Fibroblast of skin of right biceps (primary cell): ENCODE measurements at regions not wholly inside any gene's neighbourhood (a gene's known extent, or its start where the extent isn't known, plus 50 kb on each side); places are given as distances from the start of the nearest gene placed in this dataset.
A peak's percentile ranks its signal among the peaks of the same experiment; 100 is the strongest.
"Not testable (repeated sequence)": the region's sequence is repeated elsewhere in the genome, so short reads cannot be mapped to it uniquely, and the experiment has no call there.

ENCODE experiments used
- DNase-seq: peaks from one replicate; pipeline ENCODE4 v3.0.0-alpha.2; 2013

DNA sequence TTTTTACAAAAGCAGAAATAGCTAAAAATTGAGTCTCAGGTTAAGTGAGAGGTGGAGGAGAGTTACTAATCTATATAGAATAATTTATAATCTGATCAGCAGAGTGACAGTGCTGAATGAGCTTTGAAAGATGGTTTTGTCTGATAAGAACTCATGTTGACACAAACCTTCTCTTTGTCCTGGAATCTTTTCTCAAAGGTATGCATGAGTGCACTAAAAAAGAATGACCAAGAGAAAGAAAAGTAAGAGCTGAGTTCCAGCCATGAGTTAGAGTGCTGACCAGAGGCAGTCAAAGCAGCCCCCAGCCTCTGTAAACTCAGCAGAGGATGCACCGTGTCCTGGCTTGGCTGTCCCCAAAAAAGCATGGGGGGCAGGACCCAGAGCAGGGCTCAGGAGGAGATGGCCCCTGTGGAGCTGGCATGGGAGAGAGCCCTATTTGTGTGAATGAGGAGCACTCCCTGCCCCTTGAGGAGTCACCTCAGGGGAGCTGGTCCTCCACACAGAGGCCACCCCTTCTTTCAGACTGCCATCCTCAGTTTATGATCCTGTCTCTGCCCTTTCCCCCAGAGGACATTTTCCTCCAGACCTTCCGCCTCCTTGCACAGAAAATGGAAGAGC, 129.8 kb downstream of the SEC23A start:
- no peak for DNase-seq

DNA sequence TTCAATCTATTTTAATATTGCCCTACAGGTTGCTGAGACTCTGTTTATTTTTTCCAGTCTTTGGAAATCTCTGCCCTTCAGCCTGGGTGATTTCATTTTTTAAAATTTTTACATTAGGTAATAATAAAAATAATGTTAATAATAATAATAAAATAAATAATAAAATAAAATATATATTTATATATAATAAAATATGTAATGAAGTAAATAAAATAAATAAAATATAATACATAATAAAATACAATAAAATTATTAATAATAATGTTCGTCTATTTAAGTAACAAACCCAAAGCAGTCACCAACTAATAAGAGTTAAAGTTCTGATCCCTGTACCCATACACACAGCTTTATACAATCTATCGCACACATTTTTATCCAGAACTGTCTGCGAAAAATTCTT, 130.5 kb downstream of the SEC23A start:
- DNase-seq, result no peak

DNA sequence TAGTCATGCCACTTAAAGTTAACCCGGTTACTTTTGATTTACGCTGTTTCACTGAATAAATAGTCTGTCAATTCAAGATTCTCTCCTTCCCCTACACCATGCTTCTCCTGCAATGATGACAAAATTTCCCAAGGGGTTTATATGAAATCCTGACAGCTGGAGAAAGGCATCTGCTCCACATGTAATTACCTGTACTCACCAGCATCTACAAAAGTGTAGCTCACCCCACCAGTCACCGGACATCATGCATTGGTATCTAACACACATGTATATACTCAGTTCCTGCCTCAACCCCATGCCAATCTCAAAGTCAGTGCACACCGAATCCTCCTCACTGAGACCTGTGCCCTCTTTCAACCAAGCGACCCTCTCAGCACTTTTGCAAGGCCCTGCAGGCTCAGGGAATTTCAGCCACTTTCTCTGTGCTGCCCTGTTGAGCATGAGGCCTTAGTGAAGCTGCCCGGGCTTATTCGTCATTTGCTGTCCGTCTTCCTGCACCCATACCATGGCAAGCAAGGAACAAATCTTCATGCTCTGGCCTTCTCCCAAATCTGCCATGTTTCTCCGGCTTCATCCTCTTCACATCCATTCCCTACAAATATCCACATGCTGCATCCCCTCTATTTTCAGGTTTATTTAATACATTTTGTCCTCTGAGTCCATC, 131.6 kb downstream of the SEC23A start:
- DNase-seq, result no peak

- DNase-seq, result peak; percentile 66
These were observed 138.4 kb downstream of the SEC23A start for GRCh38 chr14:38964630-38965029.

GRCh38 chr14:38960946-38961531, 142.0 kb downstream of the SEC23A start:
- peak; percentile 47 for DNase-seq

DNA sequence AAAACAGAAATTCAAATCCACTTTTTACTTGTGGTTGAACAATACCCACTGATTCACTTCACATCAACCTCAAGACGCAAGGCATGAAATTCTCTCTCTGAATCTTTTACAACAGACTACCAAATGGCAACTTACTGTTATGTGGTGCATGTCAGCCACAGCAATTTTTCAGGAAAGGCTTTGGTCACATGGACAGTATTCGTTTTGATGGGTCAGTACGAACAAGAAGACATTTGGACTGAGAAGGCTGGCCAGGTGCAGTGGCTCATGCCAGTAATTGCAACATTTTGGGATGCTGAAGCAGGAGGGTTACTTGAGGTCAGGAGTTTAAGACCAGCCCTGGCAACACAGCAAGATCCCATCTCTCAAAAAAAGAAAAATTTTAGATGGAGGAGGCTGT, 144.0 kb downstream of the SEC23A start:
- DNase-seq, result no peak

DNA sequence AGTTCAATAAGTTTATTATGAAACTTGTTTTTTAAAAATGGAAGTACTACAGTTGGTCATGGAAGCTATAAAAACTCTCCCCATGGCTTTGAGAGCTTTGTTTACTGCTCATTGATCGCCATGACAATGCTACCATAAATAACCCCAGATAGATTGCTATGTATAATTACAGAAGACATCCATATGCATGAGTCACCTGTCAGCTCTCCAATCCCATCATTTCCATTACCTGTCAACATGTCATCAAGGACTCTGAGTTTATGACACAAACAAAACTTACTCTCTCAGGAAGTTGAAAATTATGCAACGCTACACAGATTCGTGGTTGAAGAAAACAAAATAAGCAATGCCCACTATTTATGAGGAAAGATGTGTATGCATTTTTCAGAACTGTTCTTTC, 144.4 kb downstream of the SEC23A start:
- DNase-seq, result peak; percentile 77

DNA sequence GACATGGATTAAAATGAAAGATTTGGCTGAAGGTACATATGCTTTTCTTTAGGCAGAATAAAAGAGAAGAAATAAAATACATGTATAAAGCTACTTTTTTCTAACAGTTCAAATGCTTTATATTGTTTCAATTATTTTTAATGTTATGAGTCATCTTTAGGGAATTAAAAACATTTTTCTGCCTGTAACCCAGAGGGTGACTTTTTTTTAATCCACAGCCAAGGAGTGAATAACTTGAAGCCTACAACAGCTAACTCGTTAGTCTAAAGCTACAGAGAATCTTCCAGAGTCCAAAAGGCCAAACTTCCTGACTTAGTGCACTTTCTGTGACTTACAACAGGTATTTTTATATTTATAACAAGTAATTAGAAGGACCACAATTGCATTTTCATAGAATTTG, 151.6 kb downstream of the SEC23A start:
- DNase-seq, result peak; percentile 87

DNA sequence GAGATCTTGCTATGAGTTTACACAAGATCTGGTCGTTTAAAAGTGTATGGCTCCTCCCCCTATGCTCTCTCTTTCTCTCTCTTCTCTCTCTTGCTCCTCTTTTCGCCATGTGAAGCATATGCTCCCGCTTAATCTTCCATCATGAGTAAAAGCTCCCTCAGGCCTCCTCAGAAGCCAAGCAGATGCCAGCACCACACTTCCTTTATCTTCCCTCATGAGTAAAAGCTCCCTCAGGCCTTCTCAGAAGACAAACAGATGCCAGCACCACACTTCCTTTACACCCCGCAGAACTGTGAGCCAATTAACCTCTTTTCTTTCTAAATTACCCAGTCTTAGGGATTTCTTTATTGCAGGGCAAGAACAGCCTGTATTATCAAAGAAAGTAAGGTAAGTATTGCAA, 152.4 kb downstream of the SEC23A start:
- peak; percentile 21 for DNase-seq

DNA sequence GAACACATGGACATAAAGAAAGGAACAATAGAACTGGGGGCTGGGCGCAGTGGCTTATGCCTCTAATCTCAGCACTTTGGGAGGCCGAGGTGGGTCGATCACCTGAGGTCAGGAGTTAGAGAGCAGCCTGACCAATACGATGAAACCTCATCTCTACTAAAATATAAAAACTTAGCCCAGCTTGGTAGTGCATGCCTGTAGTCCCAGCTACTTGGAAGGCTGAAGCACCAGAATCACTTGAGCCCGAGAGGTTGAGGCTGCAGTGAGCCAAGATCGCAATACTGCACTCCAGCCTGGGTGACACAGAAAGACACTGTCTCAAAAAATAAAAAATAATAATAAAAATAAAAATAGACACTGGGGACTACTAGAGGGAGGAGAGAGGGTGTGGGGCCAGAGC, 154.5 kb downstream of the SEC23A start:
- DNase-seq, result no peak

- DNase-seq, result peak; percentile 81
These were observed 154.9 kb downstream of the SEC23A start for GRCh38 chr14:38948171-38948570.

DNA sequence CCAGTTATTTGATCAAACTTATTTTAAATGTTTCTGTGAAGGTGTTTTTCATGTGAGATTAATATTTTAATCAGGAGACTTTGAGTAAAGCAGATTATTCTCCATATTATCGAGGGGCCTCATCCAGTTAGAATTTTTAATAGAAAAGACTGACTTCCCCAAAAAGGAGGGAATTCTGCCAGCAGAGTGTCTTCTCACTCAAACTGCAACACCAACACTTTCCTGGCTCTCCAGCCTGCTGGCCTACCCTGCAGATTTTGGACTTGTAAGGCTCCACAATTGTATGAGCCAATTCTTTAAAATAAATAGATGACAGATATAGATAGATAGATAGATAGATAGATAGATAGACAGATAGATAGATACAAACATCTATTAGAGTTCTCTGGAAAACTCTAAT, 155.7 kb downstream of the SEC23A start:
- no peak for DNase-seq

DNA sequence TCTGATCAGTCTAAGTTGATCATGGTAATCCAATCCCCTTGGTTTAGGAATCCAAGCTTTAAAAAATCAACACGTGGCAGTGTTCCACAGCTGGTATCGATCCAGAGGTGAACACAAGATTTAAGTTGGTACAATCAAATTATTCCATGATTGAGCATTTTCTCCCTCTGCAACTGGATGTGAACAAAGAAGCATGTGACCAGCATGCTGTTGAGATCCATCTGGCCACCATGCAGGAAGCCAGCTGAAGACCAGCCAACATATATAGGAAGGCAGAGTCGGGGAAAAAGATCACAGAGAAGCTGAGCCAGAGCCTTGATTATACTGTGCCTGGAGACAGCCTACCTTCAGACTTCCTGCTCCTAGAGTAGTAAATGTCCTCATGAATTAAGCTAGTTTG, 158.3 kb downstream of the SEC23A start:
- no peak for DNase-seq

- DNase-seq, result no peak
These were observed 161.5 kb downstream of the SEC23A start for GRCh38 chr14:38941488-38941887.

DNA sequence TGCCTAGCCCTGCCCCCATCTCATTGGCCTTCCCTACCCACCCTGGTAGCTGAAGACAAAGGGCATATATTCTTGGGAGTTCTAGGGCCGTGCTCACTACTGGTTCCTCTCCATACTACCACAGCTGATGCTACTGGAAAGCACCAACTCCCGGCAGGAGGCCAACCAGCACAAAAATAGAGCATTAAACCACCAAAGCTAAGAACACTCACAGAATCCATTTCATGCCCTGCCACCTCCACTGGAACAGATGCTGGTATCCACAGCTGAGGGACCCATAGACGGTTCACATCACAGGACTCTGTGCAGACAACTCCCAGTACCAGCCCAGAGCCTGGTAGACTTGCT, 170.4 kb downstream of the SEC23A start:
- not testable (repeated sequence) for DNase-seq

DNA sequence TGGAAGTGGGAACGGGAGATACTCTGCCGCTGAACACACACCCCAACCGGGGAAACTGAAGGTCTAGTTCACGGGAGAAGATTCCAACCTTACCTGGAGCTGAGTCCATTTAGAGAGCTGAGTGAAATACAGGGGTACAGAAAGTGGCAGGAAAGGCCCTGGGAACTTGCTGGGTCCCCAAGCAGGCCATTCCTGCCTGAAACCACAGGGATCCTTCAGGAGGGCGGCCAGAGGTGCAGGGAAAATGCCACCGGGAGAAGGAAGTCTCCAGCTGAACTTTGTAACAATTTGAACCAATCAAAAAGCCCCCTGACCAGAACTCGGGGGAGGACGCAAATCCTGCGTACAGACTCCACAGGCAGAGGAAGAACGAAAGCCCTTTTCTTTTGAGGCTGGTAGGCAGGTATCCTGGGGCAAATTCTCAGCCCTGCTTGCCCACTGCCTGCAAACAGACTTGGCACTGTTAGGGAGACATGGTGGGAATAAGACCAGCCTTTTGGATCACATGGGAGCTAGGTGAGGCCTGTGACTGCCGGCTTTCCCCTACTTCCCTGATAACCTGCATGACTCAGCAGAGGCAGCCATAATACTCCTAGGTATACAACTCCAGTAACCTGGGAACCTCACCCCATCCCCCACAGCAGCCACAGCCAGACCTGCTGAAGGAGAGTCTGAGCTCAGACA, 170.9 kb downstream of the SEC23A start:
- no peak for DNase-seq

DNA sequence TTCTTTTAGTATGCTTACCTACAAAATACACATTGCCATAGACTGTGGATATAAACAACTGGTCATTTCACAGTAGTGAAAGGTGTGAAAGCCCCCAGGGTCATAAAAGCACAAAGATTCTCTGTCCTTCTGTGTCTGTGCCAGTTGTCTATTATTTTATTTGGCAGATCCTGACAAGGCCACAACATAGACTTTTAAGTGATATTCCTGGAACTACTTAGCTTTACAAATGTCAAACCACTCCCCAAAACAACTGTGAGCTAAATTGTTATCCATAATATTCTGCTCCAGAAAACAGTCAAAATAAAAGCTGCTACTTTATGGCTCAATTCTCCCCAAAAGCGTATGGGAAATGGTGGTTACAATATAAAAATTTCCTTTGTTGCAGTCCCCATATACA, 172.1 kb downstream of the SEC23A start:
- no peak for DNase-seq

DNA sequence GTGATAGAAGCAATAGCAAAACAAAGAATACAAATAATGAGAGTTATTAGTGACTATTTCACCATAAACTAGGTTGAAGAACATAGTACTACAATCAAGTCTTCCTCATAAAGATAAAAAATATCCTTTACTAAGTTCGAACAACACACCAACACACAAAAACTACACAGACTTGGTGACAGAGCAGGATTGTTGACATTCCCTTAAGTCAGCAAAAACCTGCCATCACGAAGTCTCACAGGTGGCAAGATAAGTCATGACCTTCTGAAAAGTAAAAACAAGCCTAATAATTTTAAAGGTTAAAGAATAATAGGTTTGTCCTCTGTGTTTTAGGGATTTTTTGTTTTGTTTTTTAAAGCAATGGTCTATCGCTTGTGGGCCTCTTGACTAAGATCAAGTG, 173.0 kb downstream of the SEC23A start:
- DNase-seq, result no peak

- peak; percentile 22 for DNase-seq
These were observed 173.6 kb downstream of the SEC23A start for GRCh38 chr14:38929416-38929815.

- DNase-seq, result not testable (repeated sequence)
These were observed 181.1 kb downstream of the SEC23A start for GRCh38 chr14:38921893-38922292.

- DNase-seq, result no peak
These were observed 187.9 kb downstream of the SEC23A start for GRCh38 chr14:38915125-38915524.

DNA sequence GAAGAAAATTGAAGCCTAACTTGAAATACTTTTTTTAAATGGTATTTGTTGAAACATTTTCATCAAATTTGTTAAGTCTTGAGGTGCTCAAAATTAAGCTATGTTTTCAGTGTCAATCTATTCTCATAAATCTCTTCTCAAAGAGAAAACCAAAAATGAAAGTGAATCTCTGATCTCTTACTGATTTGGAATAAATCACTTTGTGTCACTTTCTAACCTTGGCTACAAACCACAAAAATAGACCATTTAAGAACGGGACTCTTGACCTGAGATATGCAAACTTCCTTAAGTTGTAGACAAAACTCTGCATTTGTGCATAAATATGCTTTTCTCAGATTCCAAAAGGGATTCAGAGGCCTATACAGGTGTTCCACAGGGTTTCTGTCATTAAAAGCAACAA, 192.9 kb downstream of the SEC23A start:
- DNase-seq, result no peak

DNA sequence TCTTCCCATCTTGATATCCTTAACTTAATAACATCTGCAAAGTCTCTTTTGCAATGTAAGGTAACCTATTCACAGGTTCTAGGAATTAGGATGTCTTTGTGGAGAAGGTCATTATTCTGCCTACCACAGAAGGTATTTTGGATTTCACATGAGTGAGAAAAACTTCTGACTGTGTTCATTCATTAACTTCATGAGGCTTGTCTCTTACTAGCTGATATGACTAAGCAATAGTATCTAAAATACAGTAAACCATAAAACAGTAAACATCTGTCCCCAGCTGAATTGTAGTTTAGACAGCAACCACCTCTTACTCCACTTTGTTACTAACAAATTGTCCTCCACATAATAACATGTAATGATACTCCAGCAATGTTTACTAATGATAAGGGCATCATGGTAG, 198.1 kb downstream of the SEC23A start:
- DNase-seq, result no peak

DNA sequence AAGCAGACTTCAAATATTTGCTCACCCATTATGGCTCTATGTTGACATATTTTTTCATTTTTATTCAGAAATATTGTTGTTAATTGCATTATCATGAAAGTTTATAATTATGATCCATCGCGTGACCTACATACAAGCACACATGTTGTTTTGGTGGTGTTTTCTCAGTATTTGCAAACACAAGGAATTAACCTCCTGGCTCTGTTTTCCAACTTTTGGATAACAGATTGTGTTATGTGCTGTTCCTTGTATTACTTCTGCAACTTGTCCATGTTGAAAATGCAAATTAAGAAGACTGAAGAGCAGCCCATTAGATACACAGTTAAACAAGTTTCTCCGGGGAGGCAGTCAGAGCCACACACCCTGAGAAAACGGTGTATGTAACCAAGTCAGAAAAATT, 201.2 kb downstream of the SEC23A start:
- no peak for DNase-seq
